Neural cell (in vitro differentiated cells): ENCODE measurements at regions not wholly inside any gene's neighbourhood (a gene's known extent, or its start where the extent isn't known, plus 50 kb on each side); places are given as distances from the start of the nearest gene placed in this dataset.

Source experiments
- H2AFZ ChIP-seq: fragments of 200-600, 300-800 bp; sonication (generic), shearing (Covaris generic); 2 replicates; pipeline ENCODE4 v1.6.0; 2014; ENCODE audit warnings: low read depth, mild to moderate bottlenecking, antibody characterized with exemption, low read length, moderate library complexity
- H3F3A ChIP-seq: fragments of 200-600 bp; shearing (Covaris generic); 2 replicates; pipeline ENCODE4 v1.6.1; 2016; ENCODE audit warnings: mild to moderate bottlenecking, moderate library complexity, mixed read lengths, antibody characterized with exemption, low read length; ENCODE audit not compliant: insufficient read depth, poor library complexity, severe bottlenecking
- H3K27ac ChIP-seq: fragments of 200-600, 300-800 bp; sonication (generic), shearing (Covaris generic); 2 replicates; pipeline ENCODE4 v1.5.1; 2014; ENCODE audit warnings: mild to moderate bottlenecking, low read length, moderate library complexity
- H3K27me3 ChIP-seq: fragments of 300-800, 200-600 bp; sonication (generic), shearing (Covaris generic); 2 replicates; pipeline ENCODE4 v1.6.0; 2014; ENCODE audit warnings: mild to moderate bottlenecking, low read depth, low read length, moderate library complexity; ENCODE audit not compliant: insufficient read depth
- H3K36me3 ChIP-seq: fragments of 300-800, 200-600 bp; sonication (generic), shearing (Covaris generic); 2 replicates; pipeline ENCODE4 v1.5.1; 2014; ENCODE audit warnings: mild to moderate bottlenecking, antibody characterized with exemption, low read length, moderate library complexity; ENCODE audit not compliant: insufficient read depth
- H3K4me2 ChIP-seq: fragments of 300-800, 200-600 bp; sonication (generic), shearing (Covaris generic); 2 replicates; pipeline ENCODE4 v1.6.0; 2014; ENCODE audit warnings: mild to moderate bottlenecking, low read length
- H3K4me3 ChIP-seq: fragments of 300-800, 200-600 bp; sonication (generic), shearing (Covaris generic); 2 replicates; pipeline ENCODE4 v1.5.1; 2014; ENCODE audit warnings: mild to moderate bottlenecking, low read length, moderate library complexity
- H3K79me2 ChIP-seq: fragments of 200-600 bp; shearing (Covaris generic); replicated peaks from 2 replicates; pipeline ENCODE4 v1.6.0; 2014; ENCODE audit warnings: mild to moderate bottlenecking, low read length, moderate library complexity; ENCODE audit not compliant: insufficient read depth
- H3K9ac ChIP-seq: fragments of 300-800, 200-600 bp; sonication (generic), shearing (Covaris generic); 2 replicates; pipeline ENCODE4 v1.6.1; 2016; ENCODE audit warnings: mild to moderate bottlenecking, low read length, mixed read lengths
- H3K9me2 ChIP-seq: fragments of 200-600 bp; shearing (Covaris generic); 2 replicates; pipeline ENCODE4 v1.6.1; 2016; ENCODE audit warnings: mild to moderate bottlenecking, low read length, mixed read lengths; ENCODE audit not compliant: insufficient read depth
- H3K9me3 ChIP-seq: fragments of 200-600, 300-800 bp; sonication (generic), shearing (Covaris generic); 2 replicates; pipeline ENCODE4 v1.6.1; 2016; ENCODE audit warnings: mild to moderate bottlenecking, mixed run types, low read length, moderate library complexity, mixed read lengths
- H4K20me1 ChIP-seq: fragments of 200-600 bp; shearing (Covaris generic); 2 replicates; pipeline ENCODE4 v1.6.1; 2016; ENCODE audit warnings: mild to moderate bottlenecking, mixed run types; ENCODE audit not compliant: insufficient read depth
- EP300 ChIP-seq: fragments of 450-650 bp; conservative IDR thresholded peaks from 2 replicates; pipeline ENCODE4 v1.6.1; 2014; ENCODE audit warnings: antibody characterized with exemption, mild to moderate bottlenecking, moderate library complexity; ENCODE audit not compliant: poor library complexity, severe bottlenecking
- EZH2 ChIP-seq: fragments of 200-600, 300-800 bp; shearing (Covaris generic), sonication (generic); IDR thresholded peaks from 2 replicates; pipeline ENCODE4 v1.6.1; 2014; ENCODE audit warnings: antibody characterized with exemption, low read length, borderline replicate concordance, mild to moderate bottlenecking; ENCODE audit not compliant: insufficient read depth, poor library complexity, severe bottlenecking
- MXI1 ChIP-seq: fragments of 450-650 bp; conservative IDR thresholded peaks from 2 replicates; pipeline ENCODE4 v1.6.1; 2014; ENCODE audit warnings: antibody characterized with exemption, mild to moderate bottlenecking; ENCODE audit not compliant: poor library complexity, severe bottlenecking
- POLR2AphosphoS5 ChIP-seq: IDR thresholded peaks from 2 replicates; pipeline ENCODE4 v1.6.1; 2012
- RAD21 ChIP-seq: fragments of 450-650 bp; conservative IDR thresholded peaks from 2 replicates; pipeline ENCODE4 v1.6.1; 2014; ENCODE audit warnings: antibody characterized with exemption, mild to moderate bottlenecking, moderate library complexity
- SMC3 ChIP-seq: fragments of 450-650 bp; conservative IDR thresholded peaks from 2 replicates; pipeline ENCODE4 v1.6.1; 2014; ENCODE audit warnings: antibody characterized with exemption, mild to moderate bottlenecking, moderate library complexity; ENCODE audit not compliant: poor library complexity
- TAF1 ChIP-seq: IDR thresholded peaks from 2 replicates; pipeline ENCODE4 v1.6.1; 2012; ENCODE audit warnings: low read depth
- TF ChIP-seq, protein P1 (sequence below): IDR thresholded peaks from 2 replicates; pipeline ENCODE4 v1.6.1; 2012; ENCODE audit warnings: borderline replicate concordance
- TF ChIP-seq, protein P2 (sequence below): fragments of 450-650 bp; IDR thresholded peaks from 2 replicates; pipeline ENCODE4 v1.5.1; 2014; ENCODE audit warnings: antibody characterized with exemption, mild to moderate bottlenecking, moderate library complexity; ENCODE audit not compliant: poor library complexity, severe bottlenecking

DNA sequence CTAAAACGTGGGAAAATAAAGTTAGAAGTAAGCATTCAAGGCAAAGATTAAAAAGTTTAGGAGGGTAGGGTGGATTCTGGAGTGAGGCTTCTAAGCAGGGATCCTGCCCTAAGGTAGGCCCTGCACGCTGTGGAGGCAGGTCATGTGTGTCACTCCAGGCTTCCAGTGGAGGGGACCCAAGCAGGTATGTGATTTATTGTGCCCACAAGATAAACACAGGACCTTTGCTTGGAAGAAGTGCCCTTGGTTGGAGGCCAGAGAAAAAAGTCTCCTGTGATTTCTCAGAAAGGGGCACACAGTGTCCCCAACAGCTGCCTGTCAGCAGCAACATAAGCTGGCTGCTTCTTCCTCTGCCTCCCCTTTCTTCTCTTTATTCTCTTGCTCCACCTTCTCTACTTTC is 110.8 kb downstream of the FOXD2 start:
- H3F3A ChIP-seq: no peaks in the 10 kb centered on the region
- H3K9ac ChIP-seq: no peak overlapping the region
- no peak overlapping the region for H2AFZ ChIP-seq
- no peak overlapping the region for H3K27ac ChIP-seq
- H3K9me2 ChIP-seq: no peaks in the 10 kb centered on the region
- no peaks in the 10 kb centered on the region for H3K9me3 ChIP-seq
- TF ChIP-seq, protein P1, sequence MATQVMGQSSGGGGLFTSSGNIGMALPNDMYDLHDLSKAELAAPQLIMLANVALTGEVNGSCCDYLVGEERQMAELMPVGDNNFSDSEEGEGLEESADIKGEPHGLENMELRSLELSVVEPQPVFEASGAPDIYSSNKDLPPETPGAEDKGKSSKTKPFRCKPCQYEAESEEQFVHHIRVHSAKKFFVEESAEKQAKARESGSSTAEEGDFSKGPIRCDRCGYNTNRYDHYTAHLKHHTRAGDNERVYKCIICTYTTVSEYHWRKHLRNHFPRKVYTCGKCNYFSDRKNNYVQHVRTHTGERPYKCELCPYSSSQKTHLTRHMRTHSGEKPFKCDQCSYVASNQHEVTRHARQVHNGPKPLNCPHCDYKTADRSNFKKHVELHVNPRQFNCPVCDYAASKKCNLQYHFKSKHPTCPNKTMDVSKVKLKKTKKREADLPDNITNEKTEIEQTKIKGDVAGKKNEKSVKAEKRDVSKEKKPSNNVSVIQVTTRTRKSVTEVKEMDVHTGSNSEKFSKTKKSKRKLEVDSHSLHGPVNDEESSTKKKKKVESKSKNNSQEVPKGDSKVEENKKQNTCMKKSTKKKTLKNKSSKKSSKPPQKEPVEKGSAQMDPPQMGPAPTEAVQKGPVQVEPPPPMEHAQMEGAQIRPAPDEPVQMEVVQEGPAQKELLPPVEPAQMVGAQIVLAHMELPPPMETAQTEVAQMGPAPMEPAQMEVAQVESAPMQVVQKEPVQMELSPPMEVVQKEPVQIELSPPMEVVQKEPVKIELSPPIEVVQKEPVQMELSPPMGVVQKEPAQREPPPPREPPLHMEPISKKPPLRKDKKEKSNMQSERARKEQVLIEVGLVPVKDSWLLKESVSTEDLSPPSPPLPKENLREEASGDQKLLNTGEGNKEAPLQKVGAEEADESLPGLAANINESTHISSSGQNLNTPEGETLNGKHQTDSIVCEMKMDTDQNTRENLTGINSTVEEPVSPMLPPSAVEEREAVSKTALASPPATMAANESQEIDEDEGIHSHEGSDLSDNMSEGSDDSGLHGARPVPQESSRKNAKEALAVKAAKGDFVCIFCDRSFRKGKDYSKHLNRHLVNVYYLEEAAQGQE: no peak
- no peak for TF ChIP-seq SMC3
- H3K36me3 ChIP-seq: no peaks in the 10 kb centered on the region
- H4K20me1 ChIP-seq: no peaks in the 10 kb centered on the region
- no peaks in the 10 kb centered on the region for H3K27me3 ChIP-seq
- H3K79me2 ChIP-seq: no peaks in the 10 kb centered on the region
- H3K4me2 ChIP-seq: no peak overlapping the region
- H3K4me3 ChIP-seq: no peak overlapping the region

DNA sequence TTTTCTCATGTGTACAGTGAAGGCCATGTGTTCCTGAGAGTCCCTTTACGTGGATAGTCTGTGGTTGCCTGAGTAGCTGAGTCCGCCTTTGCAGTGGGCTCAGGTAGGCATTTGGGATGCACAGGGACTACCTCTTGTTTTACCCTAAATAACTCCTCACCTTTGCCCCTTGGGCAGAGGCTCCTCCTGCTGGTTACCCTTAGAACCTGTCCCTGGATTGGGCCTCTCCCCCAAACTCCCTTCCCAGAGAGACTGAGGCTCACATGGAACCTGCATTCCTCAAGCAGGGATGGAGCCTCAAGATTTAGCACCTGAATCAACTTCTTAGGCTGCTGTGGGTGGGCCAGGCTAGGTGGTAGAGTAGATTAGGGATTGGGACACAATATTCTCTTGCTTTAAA is 111.7 kb downstream of the FOXD2 start:
- no peak overlapping the region for H3K9ac ChIP-seq
- no peaks in the 10 kb centered on the region for H3K36me3 ChIP-seq
- no peaks in the 10 kb centered on the region for H3K79me2 ChIP-seq
- no peaks in the 10 kb centered on the region for H3K9me2 ChIP-seq
- no peak overlapping the region for H3K4me3 ChIP-seq
- H3F3A ChIP-seq: no peaks in the 10 kb centered on the region
- TF ChIP-seq POLR2AphosphoS5 (no peak), SMC3 (no peak), MXI1 (no peak)
- TF ChIP-seq, protein P1: no peak
- no peaks in the 10 kb centered on the region for H3K27me3 ChIP-seq
- H3K4me2 ChIP-seq: no peak overlapping the region
- H3K9me3 ChIP-seq: no peaks in the 10 kb centered on the region
- H2AFZ ChIP-seq: no peak overlapping the region
- no peak overlapping the region for H3K27ac ChIP-seq
- no peaks in the 10 kb centered on the region for H4K20me1 ChIP-seq

DNA sequence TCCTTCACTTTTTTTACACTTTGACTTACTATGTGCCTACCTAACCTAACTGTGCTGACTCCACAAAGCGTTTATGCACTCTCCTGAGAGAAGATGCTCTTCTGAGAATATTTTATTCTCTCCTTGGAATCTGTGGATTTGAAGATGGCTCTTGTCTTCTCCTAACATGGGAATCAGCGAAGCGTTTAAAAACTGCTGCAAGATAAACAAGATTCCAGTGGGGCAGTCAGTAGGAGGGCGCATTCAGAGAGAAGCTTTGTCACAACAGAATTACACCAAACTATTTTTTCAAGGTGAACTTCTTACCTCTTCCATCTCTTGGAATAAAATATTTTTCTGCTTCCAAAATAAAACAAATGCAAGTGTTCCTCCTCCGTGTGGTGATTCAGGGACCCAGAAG is 113.1 kb downstream of the FOXD2 start:
- Histone ChIP-seq H3K79me2 (no peaks in the 10 kb centered on the region), H3K9me2 (no peaks in the 10 kb centered on the region), H3K27ac (no peak overlapping the region), H2AFZ (no peak overlapping the region), H3K27me3 (no peaks in the 10 kb centered on the region), H3K36me3 (no peaks in the 10 kb centered on the region), H4K20me1 (no peaks in the 10 kb centered on the region), H3K9me3 (no peaks in the 10 kb centered on the region), H3F3A (no peaks in the 10 kb centered on the region), H3K9ac (no peak overlapping the region), H3K4me3 (no peak overlapping the region), H3K4me2 (no peak overlapping the region)
- TF ChIP-seq EZH2 (no peak), EP300 (no peak), RAD21 (no peak), TAF1 (no peak), MXI1 (no peak), POLR2AphosphoS5 (no peak), SMC3 (no peak)
- TF ChIP-seq, protein P1: no peak
- TF ChIP-seq, protein P2, sequence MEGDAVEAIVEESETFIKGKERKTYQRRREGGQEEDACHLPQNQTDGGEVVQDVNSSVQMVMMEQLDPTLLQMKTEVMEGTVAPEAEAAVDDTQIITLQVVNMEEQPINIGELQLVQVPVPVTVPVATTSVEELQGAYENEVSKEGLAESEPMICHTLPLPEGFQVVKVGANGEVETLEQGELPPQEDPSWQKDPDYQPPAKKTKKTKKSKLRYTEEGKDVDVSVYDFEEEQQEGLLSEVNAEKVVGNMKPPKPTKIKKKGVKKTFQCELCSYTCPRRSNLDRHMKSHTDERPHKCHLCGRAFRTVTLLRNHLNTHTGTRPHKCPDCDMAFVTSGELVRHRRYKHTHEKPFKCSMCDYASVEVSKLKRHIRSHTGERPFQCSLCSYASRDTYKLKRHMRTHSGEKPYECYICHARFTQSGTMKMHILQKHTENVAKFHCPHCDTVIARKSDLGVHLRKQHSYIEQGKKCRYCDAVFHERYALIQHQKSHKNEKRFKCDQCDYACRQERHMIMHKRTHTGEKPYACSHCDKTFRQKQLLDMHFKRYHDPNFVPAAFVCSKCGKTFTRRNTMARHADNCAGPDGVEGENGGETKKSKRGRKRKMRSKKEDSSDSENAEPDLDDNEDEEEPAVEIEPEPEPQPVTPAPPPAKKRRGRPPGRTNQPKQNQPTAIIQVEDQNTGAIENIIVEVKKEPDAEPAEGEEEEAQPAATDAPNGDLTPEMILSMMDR: no peak
